HepG2 (cell line): ENCODE measurements at regions not wholly inside any gene's neighbourhood (a gene's known extent, or its start where the extent isn't known, plus 50 kb on each side); places are given as distances from the start of the nearest gene placed in this dataset.

Source experiments
- ATAC-seq: fragments of 200-7000 bp; cut with Tn5 transposase; 3 replicates; pipeline ENCODE4 v1.9.1; 2020; ENCODE audit warnings: mild to moderate bottlenecking, moderate library complexity
- BruUV-seq: library from RNA; stranded (reverse); fragments of 400-500 nt; replicated peaks from 2 replicates; lab custom pipeline; 2021; lab: Mats Ljungman, UMichigan
- CTCF ChIA-PET: fragments of 300-600 bp; formaldehyde crosslinking; extraction: SDS; loops from one replicate; lab custom pipeline; 2021; ENCODE audit warnings: low total read pairs, inconsistent platforms, low intra/inter-chr PET ratio; lab: Yijun Ruan, JAX
- POLR2A ChIA-PET: fragments of 350-600 bp; sonication (Branson Sonifier 250); formaldehyde crosslinking; loops from one replicate; lab custom pipeline; 2020; ENCODE audit warnings: antibody characterized with exemption, inconsistent platforms; lab: Yijun Ruan, JAX
- DNase-seq: peaks from one replicate; pipeline ENCODE4 v3.0.0-alpha.2; 2015; ENCODE audit warnings: low spot score
- FAIRE-seq: peaks from 3 replicates; lab custom pipeline; 2011; peaks lifted over from hg19 to GRCh38; lab: Jason Lieb, UNC
- H2AFZ ChIP-seq: one replicate; pipeline ENCODE4 v1.6.1; 2011; ENCODE audit warnings: low read length, inconsistent platforms
- H3K27ac ChIP-seq: fragments of 300-600 bp; 3 replicates; pipeline ENCODE4 v1.8.0; 2011; ENCODE audit warnings: mixed run types, mild to moderate bottlenecking, mixed read lengths, low read length, inconsistent platforms; ENCODE audit not compliant: insufficient read depth; ENCODE audit errors: extremely low read length
- H3K27me3 ChIP-seq, 2 experiments: fragments of 200-600 bp in 1 of 2; 2 replicates in 1 of 2; 3 replicates in 1 of 2; pipeline versions ENCODE4 v1.6.0 to v1.8.0; 2011; ENCODE audit warnings: low read length in 2 of 2, mild to moderate bottlenecking in 2 of 2, moderate library complexity in 2 of 2, inconsistent platforms in 1 of 2; ENCODE audit not compliant: insufficient read depth in 2 of 2, control insufficient read depth in 1 of 2
- H3K36me3 ChIP-seq, 2 experiments: fragments of 200-600 bp in 1 of 2; replicated peaks in 1 of 2; 2 replicates in 1 of 2; 3 replicates in 1 of 2; pipeline versions ENCODE4 v1.5.1 to v1.8.0; 2011; ENCODE audit warnings: low read length in 2 of 2, inconsistent platforms in 1 of 2; ENCODE audit not compliant: insufficient read depth in 2 of 2, control insufficient read depth in 1 of 2
- H3K4me1 ChIP-seq: 2 replicates; pipeline ENCODE4 v1.5.1; 2012; ENCODE audit warnings: low read length, inconsistent platforms; ENCODE audit not compliant: insufficient read depth
- H3K4me2 ChIP-seq: 2 replicates; pipeline ENCODE4 v1.6.0; 2011; ENCODE audit warnings: low read depth, low read length, inconsistent platforms
- H3K4me3 ChIP-seq, 3 experiments: fragments of 200-600 bp in 1 of 3; sonication (generic), shearing (Covaris generic) in 1 of 3; replicated peaks in 1 of 3; 2 replicates each; pipeline ENCODE4 v1.5.1; 2011 to 2016; ENCODE audit warnings: low read length in 3 of 3, inconsistent platforms in 2 of 3, low read depth in 2 of 3, mild to moderate bottlenecking in 2 of 3, control low read depth in 1 of 3, mixed read lengths in 1 of 3; ENCODE audit not compliant: insufficient read depth in 1 of 3
- H3K79me2 ChIP-seq: one replicate; pipeline ENCODE4 v1.6.1; 2011; ENCODE audit warnings: low read length, inconsistent platforms; ENCODE audit not compliant: insufficient read depth
- H3K9ac ChIP-seq: 2 replicates; pipeline ENCODE4 v1.6.0; 2011; ENCODE audit warnings: mild to moderate bottlenecking, low read depth, low read length, inconsistent platforms; ENCODE audit not compliant: insufficient read depth
- H3K9me3 ChIP-seq: 2 replicates; pipeline ENCODE4 v1.5.1; 2012; ENCODE audit warnings: mild to moderate bottlenecking, low read length
- H4K20me1 ChIP-seq: 2 replicates; pipeline ENCODE4 v1.6.0; 2011; ENCODE audit warnings: inconsistent platforms, mild to moderate bottlenecking, low read length, moderate library complexity; ENCODE audit not compliant: insufficient read depth
- BRCA1 ChIP-seq: sonication (generic); formaldehyde crosslinking; IDR thresholded peaks from 2 replicates; pipeline ENCODE4 v1.4.0; 2020; ENCODE audit warnings: missing genetic modification reagents
- CAMTA2 ChIP-seq: sonication (generic); formaldehyde crosslinking; IDR thresholded peaks from 2 replicates; pipeline ENCODE4 v1.4.0; 2020; ENCODE audit warnings: mild to moderate bottlenecking, missing genetic modification reagents, borderline replicate concordance
- GLI4 ChIP-seq: sonication (generic); formaldehyde crosslinking; IDR thresholded peaks from 2 replicates; pipeline ENCODE4 v1.5.1; 2020; ENCODE audit warnings: missing genetic modification reagents, mild to moderate bottlenecking, moderate library complexity, borderline replicate concordance
- HMG20B ChIP-seq: conservative IDR thresholded peaks from 2 replicates; pipeline ENCODE4 v1.6.1; 2016; ENCODE audit warnings: missing genetic modification reagents, missing compliant biosample characterization
- JUND ChIP-seq: sonication (generic); formaldehyde crosslinking; IDR thresholded peaks from 2 replicates; pipeline ENCODE4 v1.8.0; 2022; ENCODE audit warnings: mild to moderate bottlenecking, missing genetic modification reagents
- KLF12 ChIP-seq: sonication (generic); formaldehyde crosslinking; IDR thresholded peaks from 2 replicates; pipeline ENCODE4 v1.4.0; 2020; ENCODE audit warnings: missing genetic modification reagents, borderline replicate concordance
- LCORL ChIP-seq, 2 experiments: fragments of 450-650 bp in 1 of 2; sonication (generic) in 1 of 2; formaldehyde crosslinking in 1 of 2; IDR thresholded peaks; 2 replicates each; pipeline versions ENCODE4 v1.5.0 to v1.6.1; 2017 to 2020; ENCODE audit warnings: antibody characterized with exemption in 1 of 2, missing genetic modification reagents in 1 of 2
- MEIS1 ChIP-seq: sonication (generic); formaldehyde crosslinking; IDR thresholded peaks from 2 replicates; pipeline ENCODE4 v1.9.0; 2021; ENCODE audit warnings: mild to moderate bottlenecking, missing genetic modification reagents, moderate library complexity, borderline replicate concordance
- NFE2L2 ChIP-seq: fragments of 150-350 bp; IDR thresholded peaks from 2 replicates; pipeline ENCODE4 v1.6.1; 2014; ENCODE audit warnings: low read length
- NR2C2 ChIP-seq: sonication (generic); formaldehyde crosslinking; IDR thresholded peaks from 2 replicates; pipeline ENCODE4 v1.4.0; 2020; ENCODE audit warnings: missing genetic modification reagents, mild to moderate bottlenecking, moderate library complexity, borderline replicate concordance
- PPARG ChIP-seq: conservative IDR thresholded peaks from 2 replicates; pipeline ENCODE4 v1.6.1; 2016; ENCODE audit warnings: missing biosample characterization, missing genetic modification reagents
- SALL1 ChIP-seq: sonication (generic); formaldehyde crosslinking; IDR thresholded peaks from 2 replicates; pipeline ENCODE4 v1.8.0; 2022; ENCODE audit warnings: mild to moderate bottlenecking, missing genetic modification reagents
- SRF ChIP-seq: IDR thresholded peaks from 2 replicates; pipeline ENCODE4 v1.6.1; 2011; ENCODE audit warnings: mild to moderate bottlenecking, low read depth, low read length, moderate library complexity
- ZBTB42 ChIP-seq: sonication (generic); formaldehyde crosslinking; IDR thresholded peaks from 2 replicates; pipeline ENCODE4 v1.5.0; 2020; ENCODE audit warnings: mild to moderate bottlenecking, missing genetic modification reagents
- ZNF136 ChIP-seq: sonication (generic); formaldehyde crosslinking; IDR thresholded peaks from 2 replicates; pipeline ENCODE4 v1.8.1; 2022; ENCODE audit warnings: low read depth, mild to moderate bottlenecking, moderate library complexity, missing genetic modification reagents
- ZNF382 ChIP-seq: sonication (generic); formaldehyde crosslinking; IDR thresholded peaks from 2 replicates; pipeline ENCODE4 v1.5.0; 2020; ENCODE audit warnings: missing genetic modification reagents, mild to moderate bottlenecking, borderline replicate concordance
- ZNF501 ChIP-seq: sonication (generic); formaldehyde crosslinking; IDR thresholded peaks from 2 replicates; pipeline ENCODE4 v1.5.1; 2020; ENCODE audit warnings: mild to moderate bottlenecking, moderate library complexity, missing genetic modification reagents
- WGBS: methylation state at CpG from one replicate; pipeline ENCODE4 v1.1.6; 2017; ENCODE audit warnings: low lambda C conversion rate; 5-methylcytosine and 5-hydroxymethylcytosine counted together
- in situ Hi-C: cut with HindIII; loops from 2 replicates; pipeline ENCODE4 v1.10.0; 2017; ENCODE audit warnings: low pct_unique_long_range_greater_than_20kb; ENCODE audit not compliant: extremely low pct_ligation_motif_present
- intact Hi-C: fragments of 100-400 bp; cut with micrococcal nuclease; formaldehyde crosslinking; loops from one replicate; pipeline ENCODE4 v1.10.0; 2022; ENCODE audit not compliant: unreplicated experiment
- TF ChIP-seq, protein P1 (sequence below): IDR thresholded peaks from 2 replicates; pipeline ENCODE4 v1.6.1; 2016; ENCODE audit warnings: low read depth
- TF ChIP-seq, protein P2 (sequence below): sonication (generic); formaldehyde crosslinking; IDR thresholded peaks from 2 replicates; pipeline ENCODE4 v1.5.1; 2020; ENCODE audit warnings: mild to moderate bottlenecking, missing genetic modification reagents, moderate library complexity

DNA sequence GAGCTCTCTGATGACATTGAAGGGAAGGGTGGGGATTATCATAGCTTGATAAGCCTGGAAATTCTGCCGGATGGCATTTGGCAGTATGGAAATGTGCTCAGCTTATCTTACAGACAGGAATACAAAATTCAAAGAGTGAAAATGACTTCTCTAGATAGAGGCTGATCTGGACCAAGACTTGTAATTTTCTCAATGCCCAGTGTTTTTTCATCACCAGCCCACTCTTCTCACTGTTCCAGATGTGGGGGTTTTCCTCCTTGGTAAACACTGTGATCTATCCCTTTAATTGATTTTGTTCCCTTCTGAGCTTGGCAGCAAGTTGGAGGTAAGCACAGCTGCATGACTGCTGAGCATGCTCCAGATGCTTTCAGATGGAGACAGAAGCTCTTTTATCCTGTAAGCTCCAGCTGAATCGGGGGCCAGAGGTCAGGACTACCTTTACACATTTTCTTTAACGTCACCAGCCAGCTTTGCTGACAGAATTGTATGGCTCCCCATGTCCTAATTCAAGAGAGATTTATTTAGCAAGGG lies 287.4 kb upstream of the TCF4 start:
- WGBS, result 0% methylated on average over 3 of the region's 3 CpGs
- Histone ChIP-seq H3K4me3 (no peak overlapping the region), H3K36me3 (no peaks in the 10 kb centered on the region), H3K9ac (no peak overlapping the region), H3K79me2 (no peaks in the 10 kb centered on the region), H3K4me2 (no peak overlapping the region), H3K27ac (no peak overlapping the region), H4K20me1 (no peaks in the 10 kb centered on the region), H3K9me3 (peaks cover 50% of the 10 kb centered on the region), H2AFZ (no peak overlapping the region), H3K27me3 (no peaks in the 10 kb centered on the region), H3K4me1 (no peaks in the 10 kb centered on the region)
- BruUV-seq, result no TSS peak
- in situ Hi-C loops (no loop called here), intact Hi-C loops (no loop called here)
- TF ChIP-seq ZNF136 (CRISPR knock-in tag) (no peak), MEIS1 (CRISPR knock-in tag) (no peak), CAMTA2 (no peak), NR2C2 (CRISPR knock-in tag) (no peak), ZBTB42 (CRISPR knock-in tag) (no peak), SALL1 (CRISPR knock-in tag) (no peak), SRF (no peak), LCORL (IDR thresholded peaks at IDR 0.05) (no peak), LCORL (CRISPR knock-in tag; IDR thresholded peaks at IDR 0.05) (no peak), BRCA1 (CRISPR knock-in tag) (no peak), ZNF501 (no peak), NFE2L2 (no peak), HMG20B (CRISPR knock-in tag) (no peak), KLF12 (CRISPR knock-in tag) (no peak), GLI4 (CRISPR knock-in tag) (no peak), JUND (no peak), PPARG (no peak), ZNF382 (CRISPR knock-in tag) (no peak)
- TF ChIP-seq, protein P1, sequence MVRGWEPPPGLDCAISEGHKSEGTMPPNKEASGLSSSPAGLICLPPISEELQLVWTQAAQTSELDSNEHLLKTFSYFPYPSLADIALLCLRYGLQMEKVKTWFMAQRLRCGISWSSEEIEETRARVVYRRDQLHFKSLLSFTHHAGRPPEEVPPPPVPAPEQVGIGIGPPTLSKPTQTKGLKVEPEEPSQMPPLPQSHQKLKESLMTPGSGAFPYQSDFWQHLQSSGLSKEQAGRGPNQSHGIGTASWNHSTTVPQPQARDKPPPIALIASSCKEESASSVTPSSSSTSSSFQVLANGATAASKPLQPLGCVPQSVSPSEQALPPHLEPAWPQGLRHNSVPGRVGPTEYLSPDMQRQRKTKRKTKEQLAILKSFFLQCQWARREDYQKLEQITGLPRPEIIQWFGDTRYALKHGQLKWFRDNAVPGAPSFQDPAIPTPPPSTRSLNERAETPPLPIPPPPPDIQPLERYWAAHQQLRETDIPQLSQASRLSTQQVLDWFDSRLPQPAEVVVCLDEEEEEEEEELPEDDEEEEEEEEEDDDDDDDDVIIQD (CRISPR knock-in tag), result no peak
- TF ChIP-seq, protein P2, sequence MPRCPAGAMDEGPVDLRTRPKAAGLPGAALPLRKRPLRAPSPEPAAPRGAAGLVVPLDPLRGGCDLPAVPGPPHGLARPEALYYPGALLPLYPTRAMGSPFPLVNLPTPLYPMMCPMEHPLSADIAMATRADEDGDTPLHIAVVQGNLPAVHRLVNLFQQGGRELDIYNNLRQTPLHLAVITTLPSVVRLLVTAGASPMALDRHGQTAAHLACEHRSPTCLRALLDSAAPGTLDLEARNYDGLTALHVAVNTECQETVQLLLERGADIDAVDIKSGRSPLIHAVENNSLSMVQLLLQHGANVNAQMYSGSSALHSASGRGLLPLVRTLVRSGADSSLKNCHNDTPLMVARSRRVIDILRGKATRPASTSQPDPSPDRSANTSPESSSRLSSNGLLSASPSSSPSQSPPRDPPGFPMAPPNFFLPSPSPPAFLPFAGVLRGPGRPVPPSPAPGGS (CRISPR knock-in tag), result no peak
- ATAC-seq (no peak), FAIRE-seq (no peak), DNase-seq (no peak)
- ChIA-PET CTCF (no interaction called here), POLR2A (no interaction called here)
